ENCODE measurements at regions not wholly inside any gene's neighbourhood (a gene's known extent, or its start where the extent isn't known, plus 50 kb on each side); places are given as distances from the start of the nearest gene placed in this dataset.

DNA sequence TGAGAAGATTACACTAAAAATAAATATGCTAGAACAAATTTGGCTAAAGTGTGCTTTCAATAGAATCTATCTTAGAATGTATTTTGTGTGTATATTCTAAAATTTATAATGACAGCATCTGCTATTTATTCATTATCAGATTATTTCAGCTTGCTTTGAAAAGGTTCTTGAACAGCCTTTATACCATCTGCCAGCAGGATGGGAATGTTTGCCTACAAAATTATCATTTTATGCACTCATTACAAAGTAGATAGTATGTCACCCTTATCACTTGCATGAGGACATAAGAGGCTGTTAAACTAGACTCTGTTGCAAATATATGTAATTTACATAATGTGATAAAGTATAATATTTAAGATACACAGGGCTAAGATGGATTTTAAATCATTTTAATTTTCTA is 1286.9 kb upstream of the PCDH20 start:
- no peak overlapping the region for H3K9ac ChIP-seq (ENCODE audit: low read length)
- no peak overlapping the region for H3K27ac ChIP-seq (ENCODE audit: low read length)
- TF ChIP-seq EZH2 (optimal IDR thresholded peaks at IDR 0.05; ENCODE audit: low read depth, low read length) = no peak
- no peak for TF ChIP-seq EZH2phosphoT487 (IDR thresholded peaks at IDR 0.05; ENCODE audit: low read length)
- TF ChIP-seq, protein P1, sequence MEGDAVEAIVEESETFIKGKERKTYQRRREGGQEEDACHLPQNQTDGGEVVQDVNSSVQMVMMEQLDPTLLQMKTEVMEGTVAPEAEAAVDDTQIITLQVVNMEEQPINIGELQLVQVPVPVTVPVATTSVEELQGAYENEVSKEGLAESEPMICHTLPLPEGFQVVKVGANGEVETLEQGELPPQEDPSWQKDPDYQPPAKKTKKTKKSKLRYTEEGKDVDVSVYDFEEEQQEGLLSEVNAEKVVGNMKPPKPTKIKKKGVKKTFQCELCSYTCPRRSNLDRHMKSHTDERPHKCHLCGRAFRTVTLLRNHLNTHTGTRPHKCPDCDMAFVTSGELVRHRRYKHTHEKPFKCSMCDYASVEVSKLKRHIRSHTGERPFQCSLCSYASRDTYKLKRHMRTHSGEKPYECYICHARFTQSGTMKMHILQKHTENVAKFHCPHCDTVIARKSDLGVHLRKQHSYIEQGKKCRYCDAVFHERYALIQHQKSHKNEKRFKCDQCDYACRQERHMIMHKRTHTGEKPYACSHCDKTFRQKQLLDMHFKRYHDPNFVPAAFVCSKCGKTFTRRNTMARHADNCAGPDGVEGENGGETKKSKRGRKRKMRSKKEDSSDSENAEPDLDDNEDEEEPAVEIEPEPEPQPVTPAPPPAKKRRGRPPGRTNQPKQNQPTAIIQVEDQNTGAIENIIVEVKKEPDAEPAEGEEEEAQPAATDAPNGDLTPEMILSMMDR (IDR thresholded peaks at IDR 0.05; ENCODE audit: low read length) = no peak
- no peak overlapping the region for H2AFZ ChIP-seq (ENCODE audit: low read length)
- no peak overlapping the region for H3K4me3 ChIP-seq (ENCODE audit: low read length)
- no peaks in the 10 kb centered on the region for H4K20me1 ChIP-seq (ENCODE audit: insufficient read depth, low read length)
- no peaks in the 10 kb centered on the region for H3K9me2 ChIP-seq (replicated peaks; ENCODE audit: insufficient read depth, low read length)
- no peaks in the 10 kb centered on the region for H3K4me1 ChIP-seq (ENCODE audit: low read length)
- no peaks in the 10 kb centered on the region for H3K9me3 ChIP-seq (replicated peaks; ENCODE audit: insufficient read depth, low read length)
- H3K36me3 ChIP-seq (replicated peaks; ENCODE audit: insufficient read depth, low read length) = no peaks in the 10 kb centered on the region
- no peak overlapping the region for H3K4me2 ChIP-seq (ENCODE audit: low read depth, low read length)
- H3K79me2 ChIP-seq (ENCODE audit: low read length) = no peaks in the 10 kb centered on the region
- DNase-seq = no peak
- no peaks in the 10 kb centered on the region for H3F3A ChIP-seq (ENCODE audit: insufficient read depth, low read length)
- no peaks in the 10 kb centered on the region for H3K27me3 ChIP-seq (replicated peaks; ENCODE audit: insufficient read depth, low read length)

DNA sequence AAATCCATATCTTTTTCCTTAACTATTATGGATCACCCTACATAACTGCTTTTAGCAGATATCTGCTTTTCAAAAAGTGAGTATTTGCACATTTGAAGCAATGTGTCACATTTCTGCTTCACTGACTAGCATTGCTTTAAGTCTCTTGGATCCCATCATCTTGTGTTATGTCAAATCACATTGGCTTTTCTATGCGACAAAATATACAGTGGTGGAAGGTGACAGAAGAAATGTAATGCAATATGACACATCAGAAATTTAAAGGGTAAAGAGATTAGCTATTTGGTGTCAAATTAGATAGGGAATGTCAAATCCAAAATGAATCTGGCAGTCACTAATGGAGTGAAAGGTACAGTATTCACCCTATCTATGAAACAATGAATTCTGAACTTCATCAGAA is 1282.1 kb upstream of the PCDH20 start:
- Histone ChIP-seq H3K27me3 (replicated peaks; ENCODE audit: insufficient read depth, low read length) (no peaks in the 10 kb centered on the region), H3K9me3 (replicated peaks; ENCODE audit: insufficient read depth, low read length) (no peaks in the 10 kb centered on the region), H3K4me1 (ENCODE audit: low read length) (no peaks in the 10 kb centered on the region), H4K20me1 (ENCODE audit: insufficient read depth, low read length) (no peaks in the 10 kb centered on the region), H3K4me3 (ENCODE audit: low read length) (no peak overlapping the region), H3K79me2 (ENCODE audit: low read length) (no peaks in the 10 kb centered on the region), H3K36me3 (replicated peaks; ENCODE audit: insufficient read depth, low read length) (no peaks in the 10 kb centered on the region), H3K9ac (ENCODE audit: low read length) (no peak overlapping the region), H3K27ac (ENCODE audit: low read length) (no peak overlapping the region), H3F3A (ENCODE audit: insufficient read depth, low read length) (no peaks in the 10 kb centered on the region), H2AFZ (ENCODE audit: low read length) (no peak overlapping the region), H3K9me2 (replicated peaks; ENCODE audit: insufficient read depth, low read length) (no peaks in the 10 kb centered on the region), H3K4me2 (ENCODE audit: low read depth, low read length) (no peak overlapping the region)
- no peak for TF ChIP-seq EZH2phosphoT487 (IDR thresholded peaks at IDR 0.05; ENCODE audit: low read length)
- TF ChIP-seq, protein P1 (IDR thresholded peaks at IDR 0.05; ENCODE audit: low read length) = no peak
- TF ChIP-seq EZH2 (optimal IDR thresholded peaks at IDR 0.05; ENCODE audit: low read depth, low read length) = no peak
- DNase-seq = no peak

DNA sequence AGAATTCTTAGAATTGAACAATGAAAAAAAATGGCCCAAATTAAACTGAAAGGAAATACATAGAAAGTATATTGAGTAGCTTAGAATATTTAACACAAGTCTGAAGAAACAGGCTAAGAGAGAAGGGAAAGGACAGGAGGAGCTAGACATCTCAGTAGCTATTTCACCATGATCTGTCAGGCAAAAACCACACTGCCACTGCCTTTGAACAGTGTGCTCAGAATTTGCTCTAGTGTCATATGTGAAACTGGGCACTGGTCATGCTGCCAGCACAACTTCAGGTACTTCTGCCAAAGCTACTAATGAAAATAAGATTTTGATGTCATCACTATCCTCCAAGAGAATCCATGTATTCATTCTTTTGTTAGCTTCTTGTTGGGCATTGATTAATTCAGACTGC is 1280.8 kb upstream of the PCDH20 start:
- H2AFZ ChIP-seq (ENCODE audit: low read length) = no peak overlapping the region

More for the DNA sequence above, 1280.8 kb upstream of the PCDH20 start:
- H3K27me3 ChIP-seq (replicated peaks; ENCODE audit: insufficient read depth, low read length) = no peaks in the 10 kb centered on the region
- DNase-seq = no peak
- no peak overlapping the region for H3K9ac ChIP-seq (ENCODE audit: low read length)
- no peak overlapping the region for H3K4me2 ChIP-seq (ENCODE audit: low read depth, low read length)
- H4K20me1 ChIP-seq (ENCODE audit: insufficient read depth, low read length) = no peaks in the 10 kb centered on the region
- no peaks in the 10 kb centered on the region for H3K36me3 ChIP-seq (replicated peaks; ENCODE audit: insufficient read depth, low read length)
- no peaks in the 10 kb centered on the region for H3K79me2 ChIP-seq (ENCODE audit: low read length)
- no peaks in the 10 kb centered on the region for H3K9me3 ChIP-seq (replicated peaks; ENCODE audit: insufficient read depth, low read length)
- H3K9me2 ChIP-seq (replicated peaks; ENCODE audit: insufficient read depth, low read length) = no peaks in the 10 kb centered on the region
- no peak overlapping the region for H3K4me3 ChIP-seq (ENCODE audit: low read length)
- H3K27ac ChIP-seq (ENCODE audit: low read length) = no peak overlapping the region
- no peaks in the 10 kb centered on the region for H3K4me1 ChIP-seq (ENCODE audit: low read length)
- H3F3A ChIP-seq (ENCODE audit: insufficient read depth, low read length) = no peaks in the 10 kb centered on the region
- TF ChIP-seq, protein P1 (IDR thresholded peaks at IDR 0.05; ENCODE audit: low read length) = no peak
- TF ChIP-seq EZH2 (optimal IDR thresholded peaks at IDR 0.05; ENCODE audit: low read depth, low read length) = no peak
- no peak for TF ChIP-seq EZH2phosphoT487 (IDR thresholded peaks at IDR 0.05; ENCODE audit: low read length)

Data from MM.1S (cell line).